Prostate gland (tissue), 2 donors: ENCODE measurements at regions not wholly inside any gene's neighbourhood (a gene's known extent, or its start where the extent isn't known, plus 50 kb on each side); places are given as distances from the start of the nearest gene placed in this dataset.

ENCODE experiments used
- DNase-seq: peaks from one replicate; pipeline ENCODE4 v3.0.0-alpha.2; 2019; ENCODE audit warnings: low spot score
- H3K27ac ChIP-seq, 2 donors: fragments of 200-600 bp; sonication (generic); 2 replicates each; pipeline ENCODE4 v1.5.1; 2017 to 2019
- H3K27me3 ChIP-seq: fragments of 200-600 bp; sonication (generic); replicated peaks from 2 replicates; pipeline ENCODE4 v1.5.1; 2019; ENCODE audit not compliant: insufficient read depth
- H3K36me3 ChIP-seq, 2 donors: fragments of 200-600 bp; sonication (generic); 1 replicate in 1 of 2; 2 replicates in 1 of 2; pipeline versions ENCODE4 v1.5.1 to v1.8.1; 2017 to 2019
- H3K4me1 ChIP-seq: fragments of 200-600 bp; sonication (generic); replicated peaks from 2 replicates; pipeline ENCODE4 v1.5.1; 2019
- H3K4me3 ChIP-seq, 2 donors: fragments of 200-600 bp; sonication (generic); 2 replicates each; pipeline ENCODE4 v1.5.1; 2017 to 2019
- H3K9me3 ChIP-seq: fragments of 200-600 bp; sonication (generic); 2 replicates; pipeline ENCODE4 v1.5.1; 2017
- POLR2A ChIP-seq: fragments of 450-650 bp; IDR thresholded peaks from one replicate; pipeline ENCODE4 v1.6.1; 2016; ENCODE audit warnings: antibody characterized with exemption, mild to moderate bottlenecking
- POLR2AphosphoS5 ChIP-seq: sonication (generic); formaldehyde crosslinking; IDR thresholded peaks from one replicate; pipeline ENCODE4 v1.6.1; 2017; ENCODE audit warnings: antibody characterized with exemption
- WGBS: methylation state at CpG from one replicate; pipeline ENCODE4 v1.1.5; 2018; 5-methylcytosine and 5-hydroxymethylcytosine counted together
- intact Hi-C: fragments of 100-400 bp; cut with DNase I; formaldehyde crosslinking; loops from one replicate; pipeline ENCODE4 v1.14.2; 2022
- TF ChIP-seq, protein P1 (sequence below), 4 experiments: fragments of 200-600 bp in 2 of 4; fragments of 450-650 bp in 2 of 4; sonication (generic) in 2 of 4; IDR thresholded peaks; 1 replicate in 3 of 4; 2 replicates in 1 of 4; pipeline ENCODE4 v1.5.1; 2016 to 2019; ENCODE audit warnings: antibody characterized with exemption in 4 of 4, mild to moderate bottlenecking in 2 of 4, moderate library complexity in 2 of 4

DNA sequence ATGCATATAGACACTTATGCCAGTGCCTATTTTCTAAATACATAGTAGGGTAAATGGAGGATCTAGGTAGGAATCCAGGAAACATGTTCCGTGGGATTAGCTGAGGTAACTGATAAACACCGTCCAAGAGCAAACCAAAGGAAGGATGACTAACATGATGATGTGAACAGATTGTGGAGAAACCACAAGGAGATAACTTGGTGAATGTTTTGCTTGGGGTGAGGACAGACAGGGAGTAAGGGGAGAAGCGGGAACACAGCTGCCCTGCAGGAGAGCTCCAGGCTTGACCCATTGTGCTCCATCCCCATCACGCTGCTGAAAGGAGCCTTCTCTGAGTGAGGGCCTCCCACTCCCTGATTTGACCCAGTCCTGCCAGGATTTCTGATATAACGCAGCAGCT lies 87.0 kb upstream of the ZC3H11B start:
- no peak for DNase-seq
- TF ChIP-seq, protein P1, sequence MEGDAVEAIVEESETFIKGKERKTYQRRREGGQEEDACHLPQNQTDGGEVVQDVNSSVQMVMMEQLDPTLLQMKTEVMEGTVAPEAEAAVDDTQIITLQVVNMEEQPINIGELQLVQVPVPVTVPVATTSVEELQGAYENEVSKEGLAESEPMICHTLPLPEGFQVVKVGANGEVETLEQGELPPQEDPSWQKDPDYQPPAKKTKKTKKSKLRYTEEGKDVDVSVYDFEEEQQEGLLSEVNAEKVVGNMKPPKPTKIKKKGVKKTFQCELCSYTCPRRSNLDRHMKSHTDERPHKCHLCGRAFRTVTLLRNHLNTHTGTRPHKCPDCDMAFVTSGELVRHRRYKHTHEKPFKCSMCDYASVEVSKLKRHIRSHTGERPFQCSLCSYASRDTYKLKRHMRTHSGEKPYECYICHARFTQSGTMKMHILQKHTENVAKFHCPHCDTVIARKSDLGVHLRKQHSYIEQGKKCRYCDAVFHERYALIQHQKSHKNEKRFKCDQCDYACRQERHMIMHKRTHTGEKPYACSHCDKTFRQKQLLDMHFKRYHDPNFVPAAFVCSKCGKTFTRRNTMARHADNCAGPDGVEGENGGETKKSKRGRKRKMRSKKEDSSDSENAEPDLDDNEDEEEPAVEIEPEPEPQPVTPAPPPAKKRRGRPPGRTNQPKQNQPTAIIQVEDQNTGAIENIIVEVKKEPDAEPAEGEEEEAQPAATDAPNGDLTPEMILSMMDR (IDR thresholded peaks at IDR 0.05) = no peak
- no peak for TF ChIP-seq POLR2A
- TF ChIP-seq POLR2AphosphoS5 = no peak
- Histone ChIP-seq H3K4me3 (no peak overlapping the region), H3K27ac (no peak overlapping the region), H3K4me1 (no peaks in the 10 kb centered on the region), H3K9me3 (no peaks in the 10 kb centered on the region), H3K27me3 (no peaks in the 10 kb centered on the region), H3K36me3 (no peaks in the 10 kb centered on the region)
- WGBS = 96% methylated on average over 5 of the region's 5 CpGs
- intact Hi-C loops = no loop called here

GRCh38 chr1:219697682-219698081 lies 84.8 kb upstream of the ZC3H11B start:
- 84% methylated on average over 1 of the region's 1 CpG for WGBS
- TF ChIP-seq POLR2AphosphoS5 (no peak), POLR2A (no peak)
- TF ChIP-seq, protein P1 (IDR thresholded peaks at IDR 0.05) = no peak
- Histone ChIP-seq H3K27me3 (no peaks in the 10 kb centered on the region), H3K27ac (no peak overlapping the region), H3K4me1 (no peaks in the 10 kb centered on the region), H3K9me3 (no peaks in the 10 kb centered on the region), H3K36me3 (no peaks in the 10 kb centered on the region), H3K4me3 (no peak overlapping the region)
- DNase-seq = no peak
- intact Hi-C loops = no loop called here

DNA sequence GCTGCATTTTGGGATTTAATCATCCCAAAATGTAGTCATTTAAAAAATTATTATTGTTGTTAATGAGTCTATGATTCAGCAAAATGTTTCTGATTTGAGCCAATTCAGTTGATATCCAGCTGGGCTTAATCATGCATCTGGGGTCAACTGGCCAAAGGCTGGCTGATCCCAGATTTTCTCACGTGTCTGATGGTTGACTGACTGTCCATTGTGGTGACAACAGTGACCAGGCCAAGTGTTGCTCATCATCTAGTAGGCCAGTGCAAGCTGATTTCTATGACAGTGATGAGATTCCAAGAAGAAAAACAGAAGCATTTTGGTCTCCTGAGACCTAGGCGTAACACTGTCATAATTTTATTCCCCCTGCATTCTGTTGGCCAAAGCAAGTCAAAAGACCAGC lies 80.1 kb upstream of the ZC3H11B start:
- no peak for DNase-seq
- no peaks in the 10 kb centered on the region for H3K9me3 ChIP-seq
- no peaks in the 10 kb centered on the region for H3K36me3 ChIP-seq
- H3K4me3 ChIP-seq = no peak overlapping the region
- TF ChIP-seq, protein P1 (IDR thresholded peaks at IDR 0.05) = no peak
- TF ChIP-seq POLR2AphosphoS5 (no peak), POLR2A (no peak)
- no peaks in the 10 kb centered on the region for H3K27me3 ChIP-seq
- no peaks in the 10 kb centered on the region for H3K4me1 ChIP-seq
- intact Hi-C loops = no loop called here
- no peak overlapping the region for H3K27ac ChIP-seq
- 67% methylated on average over 2 of the region's 2 CpGs for WGBS

DNA sequence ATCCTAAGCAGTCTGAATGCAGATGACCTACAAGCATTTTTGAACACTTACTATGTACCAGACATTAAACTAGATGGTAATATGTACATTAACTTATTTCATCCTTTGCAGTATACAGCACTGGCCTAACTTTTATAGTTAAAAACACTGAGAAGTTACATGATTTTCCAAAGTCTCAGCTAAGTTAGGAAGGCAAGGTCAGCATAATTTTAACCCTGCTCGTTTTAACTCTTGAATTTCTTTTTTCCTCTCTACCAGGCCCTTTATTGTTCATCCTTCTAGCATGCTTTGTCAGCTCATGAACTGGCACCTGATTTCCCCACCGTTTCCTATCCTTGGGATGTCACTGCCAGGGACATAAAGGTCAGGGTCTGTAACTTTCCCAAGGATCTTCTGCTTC lies 76.9 kb upstream of the ZC3H11B start:
- H3K4me1 ChIP-seq = no peaks in the 10 kb centered on the region
- WGBS = 75% methylated on average over 2 of the region's 2 CpGs

DNA sequence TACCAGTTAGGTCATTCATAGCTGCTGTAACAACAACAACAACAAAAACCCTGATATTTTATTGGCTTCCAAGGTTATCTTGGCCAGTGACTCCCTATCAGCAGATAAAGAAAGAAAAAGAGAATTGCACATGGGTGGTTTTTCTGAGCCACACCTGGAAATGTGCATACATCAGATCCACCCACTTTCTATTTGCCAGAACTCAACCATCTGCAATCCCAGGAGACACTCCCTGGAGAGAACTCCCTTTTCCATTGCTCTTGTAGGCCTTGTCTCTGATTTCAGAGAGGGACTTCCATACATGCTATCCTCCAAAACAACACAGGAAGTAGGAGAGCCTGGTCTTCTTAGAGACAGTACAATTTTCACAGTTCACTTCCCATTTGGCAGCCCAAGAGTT lies 74.9 kb upstream of the ZC3H11B start:
- Histone ChIP-seq H3K27me3 (no peaks in the 10 kb centered on the region), H3K4me3 (no peak overlapping the region), H3K4me1 (no peaks in the 10 kb centered on the region), H3K36me3 (no peaks in the 10 kb centered on the region), H3K9me3 (no peaks in the 10 kb centered on the region), H3K27ac (no peak overlapping the region)
- TF ChIP-seq POLR2A = no peak
- no peak for TF ChIP-seq POLR2AphosphoS5
- TF ChIP-seq, protein P1 (IDR thresholded peaks at IDR 0.05) = no peak
- DNase-seq = no peak
- intact Hi-C loops = no loop called here

More for the DNA sequence above, 76.9 kb upstream of the ZC3H11B start:
- H3K36me3 ChIP-seq = no peaks in the 10 kb centered on the region
- H3K27ac ChIP-seq = no peak overlapping the region
- H3K4me3 ChIP-seq = no peak overlapping the region
- H3K27me3 ChIP-seq = no peaks in the 10 kb centered on the region
- H3K9me3 ChIP-seq = no peaks in the 10 kb centered on the region
- intact Hi-C loops = no loop called here
- TF ChIP-seq, protein P1 (IDR thresholded peaks at IDR 0.05) = no peak
- TF ChIP-seq POLR2AphosphoS5 (no peak), POLR2A (no peak)
- no peak for DNase-seq
